ENCODE measurements at regions not wholly inside any gene's neighbourhood (a gene's known extent, or its start where the extent isn't known, plus 50 kb on each side); places are given as distances from the start of the nearest gene placed in this dataset.

- DNase-seq, result no peak
Measured at GRCh38 chr7:17234398-17235031, 63.9 kb upstream of the AHR start.

- DNase-seq, result no peak
Measured at GRCh38 chr7:17236171-17236570, 62.3 kb upstream of the AHR start.

DNA sequence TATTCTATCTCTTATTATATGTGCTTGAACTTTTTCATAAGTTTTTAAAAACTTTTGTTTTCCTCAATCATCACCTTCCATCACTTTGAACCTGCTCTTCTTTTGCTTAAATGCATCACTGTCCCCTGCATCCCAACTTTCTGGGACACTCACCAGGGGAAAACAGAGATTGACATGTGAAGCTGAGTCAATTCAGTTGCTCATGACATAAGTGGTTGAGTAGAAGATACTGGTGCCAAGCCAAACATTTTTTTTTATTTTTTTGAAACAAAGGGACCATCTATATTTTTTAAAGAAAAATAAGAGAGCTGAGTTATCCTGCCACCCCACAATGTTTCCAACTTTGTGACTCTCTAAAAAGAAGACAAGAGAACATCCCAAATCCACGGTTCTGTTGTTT lies 61.8 kb upstream of the AHR start:
- DNase-seq, result no peak

- DNase-seq, result no peak
Measured at GRCh38 chr7:17239046-17239445, 59.4 kb upstream of the AHR start.

GRCh38 chr7:17239683-17240521 lies 58.5 kb upstream of the AHR start:
- DNase-seq, result no peak

- no peak for DNase-seq
Measured at GRCh38 chr7:17242504-17242903, 55.9 kb upstream of the AHR start.

DNA sequence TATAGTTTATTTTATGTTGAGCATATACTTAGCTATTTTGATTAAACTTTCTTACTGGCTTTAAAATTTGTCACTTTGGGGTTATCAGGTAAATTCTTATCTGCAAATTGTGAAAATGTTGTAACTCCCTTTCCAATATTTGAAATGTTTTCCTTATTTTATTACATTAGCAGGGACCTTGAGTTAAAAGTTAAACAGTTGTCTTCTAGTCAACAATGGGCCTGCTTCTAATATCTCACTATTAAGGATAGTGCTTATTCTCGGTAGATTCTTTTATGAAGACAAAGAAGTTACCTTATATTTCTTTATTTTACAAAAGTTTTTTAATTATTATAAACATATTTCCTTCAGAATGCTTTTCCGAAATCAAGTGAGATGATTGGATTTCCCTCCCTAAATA lies 53.7 kb upstream of the AHR start:
- DNase-seq, result no peak

- DNase-seq, result no peak
Measured at GRCh38 chr7:17247357-17247756, 51.1 kb upstream of the AHR start.

- DNase-seq, result no peak
Measured at GRCh38 chr7:17248527-17248926, 49.9 kb upstream of the AHR start.

Measured in renal pelvis (tissue), 1 donor.